HFF-Myc (cell line): ENCODE measurements at regions not wholly inside any gene's neighbourhood (a gene's known extent, or its start where the extent isn't known, plus 50 kb on each side); places are given as distances from the start of the nearest gene placed in this dataset.

ENCODE experiments used
- DNase-seq: peaks from one replicate; pipeline ENCODE4 v3.0.0-alpha.2; 2011; ENCODE audit warnings: low read depth; ENCODE audit errors: extremely low read depth
- H3K4me3 ChIP-seq: replicated peaks from 2 replicates; pipeline ENCODE4 v1.5.1; 2011; ENCODE audit warnings: low read depth, mild to moderate bottlenecking, control low read depth, low read length
- CTCF ChIP-seq: IDR thresholded peaks from 2 replicates; pipeline ENCODE4 v1.5.1; 2012; ENCODE audit warnings: mild to moderate bottlenecking, low read depth, low read length, control low read depth; ENCODE audit errors: missing control alignments

- TF ChIP-seq CTCF = no peak
- H3K4me3 ChIP-seq = no peak overlapping the region
- DNase-seq = no peak
These were observed 1599.2 kb upstream of the TMEFF2 start for GRCh38 chr2:193793914-193794313.

- no peak for TF ChIP-seq CTCF
- no peak overlapping the region for H3K4me3 ChIP-seq
- no peak for DNase-seq
These were observed 1588.9 kb upstream of the TMEFF2 start for GRCh38 chr2:193783681-193784080.

DNA sequence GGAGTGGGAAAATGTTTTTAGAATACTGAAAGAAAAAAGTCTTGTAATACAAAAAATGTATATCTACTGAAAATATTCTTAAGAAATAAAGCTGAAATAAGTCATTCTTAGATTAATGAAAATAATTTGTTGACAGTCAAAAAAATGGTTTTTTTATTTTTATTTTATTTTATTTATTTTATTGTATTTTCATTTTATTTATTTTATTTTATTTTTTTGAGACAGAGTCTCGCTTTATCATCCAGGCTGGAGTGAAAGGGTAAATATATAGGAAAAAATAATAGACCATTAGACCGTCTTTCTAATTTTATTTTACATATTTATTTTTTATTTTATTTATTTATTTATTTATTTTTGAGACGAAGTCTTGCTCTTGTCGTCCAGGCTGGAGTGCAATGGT lies 1583.6 kb upstream of the TMEFF2 start:
- H3K4me3 ChIP-seq = no peak overlapping the region
- no peak for TF ChIP-seq CTCF
- DNase-seq = no peak

DNA sequence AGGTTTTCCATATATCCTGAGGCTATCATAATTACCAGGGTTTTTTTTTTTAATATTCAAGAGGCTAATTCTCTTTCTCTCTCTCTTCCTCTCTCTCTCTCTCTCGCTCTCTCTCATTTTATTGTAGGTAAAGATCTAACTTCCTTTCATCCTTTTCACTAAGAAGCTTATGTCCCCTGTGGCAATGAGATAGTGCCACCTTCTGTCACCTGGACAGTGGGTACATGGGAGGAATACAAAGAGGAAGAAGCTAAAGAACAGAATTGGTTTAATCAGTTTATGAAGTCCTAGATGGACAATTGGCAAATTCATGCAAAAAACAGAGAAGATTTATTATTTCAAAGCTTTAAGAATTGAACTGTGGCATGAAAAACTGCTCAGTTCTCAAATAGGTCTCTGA lies 1582.3 kb upstream of the TMEFF2 start:
- TF ChIP-seq CTCF = no peak
- DNase-seq = no peak
- no peak overlapping the region for H3K4me3 ChIP-seq

DNA sequence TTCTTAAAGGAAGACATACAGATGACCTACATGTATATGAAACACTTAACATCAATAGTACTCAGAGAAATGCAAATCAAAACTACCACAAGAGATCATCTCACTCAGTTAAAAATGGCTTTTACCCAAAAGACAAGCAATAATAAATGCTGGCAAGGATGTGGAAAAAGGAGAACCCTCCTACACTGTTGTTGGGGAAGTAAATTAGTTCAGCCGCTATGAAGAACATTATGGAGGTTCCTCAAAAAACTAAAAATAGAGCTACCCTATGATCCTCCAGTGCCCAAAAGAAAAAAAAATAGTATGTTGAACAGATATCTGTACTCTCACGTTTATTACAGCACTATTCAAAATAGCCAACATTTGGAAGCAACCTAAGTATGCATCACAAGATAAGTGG lies 1579.4 kb upstream of the TMEFF2 start:
- no peak for TF ChIP-seq CTCF
- no peak for DNase-seq
- no peak overlapping the region for H3K4me3 ChIP-seq

GRCh38 chr2:193751299-193751698 lies 1556.6 kb upstream of the TMEFF2 start:
- no peak for DNase-seq
- no peak overlapping the region for H3K4me3 ChIP-seq
- no peak for TF ChIP-seq CTCF

GRCh38 chr2:193749485-193749884 lies 1554.8 kb upstream of the TMEFF2 start:
- no peak for TF ChIP-seq CTCF
- H3K4me3 ChIP-seq = no peak overlapping the region
- no peak for DNase-seq
